Fibroblast of skin of right quadriceps (primary cell): ENCODE measurements at regions not wholly inside any gene's neighbourhood (a gene's known extent, or its start where the extent isn't known, plus 50 kb on each side); places are given as distances from the start of the nearest gene placed in this dataset.
"Not testable (repeated sequence)": the region's sequence is repeated elsewhere in the genome, so short reads cannot be mapped to it uniquely, and the experiment has no call there.

ENCODE experiments used
- DNase-seq: peaks from one replicate; pipeline ENCODE4 v3.0.0-alpha.2; 2013

GRCh38 chr1:59188413-59189213 lies 108.3 kb upstream of the FGGY start:
- DNase-seq = no peak

GRCh38 chr1:59193443-59194093 lies 103.3 kb upstream of the FGGY start:
- DNase-seq = no peak

DNA sequence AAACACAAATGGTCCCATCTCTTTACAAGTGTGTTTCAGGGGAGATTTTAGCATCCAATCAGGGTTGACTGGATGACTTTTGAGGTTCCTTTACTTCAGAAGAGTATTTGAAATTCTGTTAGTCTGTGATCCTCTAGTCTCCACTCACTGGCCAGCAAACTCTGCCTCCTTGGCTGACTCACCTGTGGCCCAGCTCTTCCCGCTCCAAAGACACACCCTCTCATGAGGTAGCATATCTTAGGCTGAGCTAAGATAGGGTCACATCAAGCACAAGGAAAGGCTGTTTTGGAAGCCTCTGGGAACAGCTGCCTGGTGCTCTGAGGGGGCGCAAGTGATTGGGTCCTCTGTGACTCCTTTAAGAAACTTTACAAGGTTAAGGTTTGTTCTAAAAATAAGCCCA lies 102.3 kb upstream of the FGGY start:
- no peak for DNase-seq

- DNase-seq = no peak
Measured at GRCh38 chr1:59195151-59195550, 101.7 kb upstream of the FGGY start.

DNA sequence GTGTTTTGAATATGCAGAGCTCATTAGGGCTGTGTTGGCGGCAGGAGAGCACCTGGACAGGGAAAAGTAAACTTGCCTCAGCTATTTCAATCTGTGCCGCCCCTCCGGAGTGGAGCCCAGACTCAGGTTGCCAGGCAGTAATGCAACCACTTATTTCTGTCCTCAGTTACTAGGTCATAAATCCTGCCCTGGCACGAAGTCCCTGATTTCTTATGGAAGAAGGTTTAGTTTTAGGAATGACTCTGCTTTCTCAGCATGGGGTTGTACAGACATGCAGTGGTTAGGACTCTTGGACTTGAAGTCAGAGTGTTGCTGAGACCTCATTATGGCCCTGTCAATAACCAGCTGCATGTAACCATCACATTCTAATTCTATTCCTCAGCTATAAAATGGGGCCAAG lies 98.3 kb upstream of the FGGY start:
- peak; percentile 32 for DNase-seq

DNA sequence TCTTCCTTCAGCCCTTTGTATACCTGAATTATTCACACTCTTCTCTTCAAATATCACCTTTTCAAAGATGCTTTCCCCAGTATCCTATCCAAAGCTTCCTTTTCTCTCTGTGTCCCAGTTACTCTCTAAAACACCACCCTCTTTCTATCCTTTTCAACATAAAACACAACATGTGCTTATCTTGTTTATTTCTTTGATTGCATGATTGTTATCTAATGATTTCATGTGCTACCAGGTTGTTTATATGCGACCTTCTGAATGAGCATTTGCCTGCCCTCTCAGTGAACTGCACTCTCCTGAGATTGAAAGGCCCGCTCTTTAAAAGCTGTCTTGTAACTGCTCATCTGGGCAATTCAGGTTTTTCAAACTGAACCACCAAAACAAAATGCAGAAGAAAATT lies 97.7 kb upstream of the FGGY start:
- no peak for DNase-seq

- no peak for DNase-seq
Measured at GRCh38 chr1:59199719-59200376, 97.0 kb upstream of the FGGY start.

DNA sequence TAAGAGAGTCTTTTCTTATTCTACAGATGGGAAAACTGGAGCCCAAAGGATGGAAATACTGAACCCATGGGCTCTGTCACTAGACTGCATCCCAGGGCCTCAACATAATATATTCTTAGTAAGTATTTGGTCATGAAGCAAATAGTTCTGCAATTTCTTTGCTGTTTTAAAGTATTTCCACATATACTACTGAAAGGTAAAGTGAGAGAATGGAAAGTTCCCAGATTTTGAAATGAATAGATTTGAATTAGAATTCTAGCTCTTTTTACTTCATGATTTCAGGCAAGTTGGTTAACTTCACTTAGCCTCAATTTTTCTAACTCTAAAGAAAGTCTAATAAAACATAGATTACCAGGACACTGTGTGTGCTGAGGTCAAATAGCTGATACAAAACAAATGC lies 95.6 kb upstream of the FGGY start:
- DNase-seq = no peak

DNA sequence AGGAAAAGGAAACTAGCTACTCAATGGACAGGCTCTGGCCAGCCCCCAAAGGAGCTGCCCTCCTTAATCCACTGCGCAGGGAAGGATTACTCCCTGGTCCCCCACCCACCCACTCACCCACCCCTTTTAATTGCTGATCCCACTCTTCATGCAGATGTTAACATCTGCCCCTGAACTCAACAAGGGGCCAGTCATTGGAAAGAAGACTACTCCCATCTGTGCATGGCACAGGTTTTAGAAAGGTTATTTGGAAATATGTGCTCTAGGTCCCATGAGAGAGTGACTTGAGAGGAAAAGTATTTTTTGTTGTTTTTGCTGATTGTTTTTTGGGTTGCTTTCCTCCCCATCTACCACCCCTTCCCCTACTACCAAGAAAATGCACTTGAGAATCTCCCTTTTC lies 94.4 kb upstream of the FGGY start:
- DNase-seq = no peak

- no peak for DNase-seq
Measured at GRCh38 chr1:59204001-59204400, 92.9 kb upstream of the FGGY start.

- DNase-seq = not testable (repeated sequence)
Measured at GRCh38 chr1:59206616-59207015, 90.3 kb upstream of the FGGY start.

GRCh38 chr1:59210430-59210829 lies 86.5 kb upstream of the FGGY start:
- DNase-seq = not testable (repeated sequence)

GRCh38 chr1:59212706-59213105 lies 84.2 kb upstream of the FGGY start:
- no peak for DNase-seq

DNA sequence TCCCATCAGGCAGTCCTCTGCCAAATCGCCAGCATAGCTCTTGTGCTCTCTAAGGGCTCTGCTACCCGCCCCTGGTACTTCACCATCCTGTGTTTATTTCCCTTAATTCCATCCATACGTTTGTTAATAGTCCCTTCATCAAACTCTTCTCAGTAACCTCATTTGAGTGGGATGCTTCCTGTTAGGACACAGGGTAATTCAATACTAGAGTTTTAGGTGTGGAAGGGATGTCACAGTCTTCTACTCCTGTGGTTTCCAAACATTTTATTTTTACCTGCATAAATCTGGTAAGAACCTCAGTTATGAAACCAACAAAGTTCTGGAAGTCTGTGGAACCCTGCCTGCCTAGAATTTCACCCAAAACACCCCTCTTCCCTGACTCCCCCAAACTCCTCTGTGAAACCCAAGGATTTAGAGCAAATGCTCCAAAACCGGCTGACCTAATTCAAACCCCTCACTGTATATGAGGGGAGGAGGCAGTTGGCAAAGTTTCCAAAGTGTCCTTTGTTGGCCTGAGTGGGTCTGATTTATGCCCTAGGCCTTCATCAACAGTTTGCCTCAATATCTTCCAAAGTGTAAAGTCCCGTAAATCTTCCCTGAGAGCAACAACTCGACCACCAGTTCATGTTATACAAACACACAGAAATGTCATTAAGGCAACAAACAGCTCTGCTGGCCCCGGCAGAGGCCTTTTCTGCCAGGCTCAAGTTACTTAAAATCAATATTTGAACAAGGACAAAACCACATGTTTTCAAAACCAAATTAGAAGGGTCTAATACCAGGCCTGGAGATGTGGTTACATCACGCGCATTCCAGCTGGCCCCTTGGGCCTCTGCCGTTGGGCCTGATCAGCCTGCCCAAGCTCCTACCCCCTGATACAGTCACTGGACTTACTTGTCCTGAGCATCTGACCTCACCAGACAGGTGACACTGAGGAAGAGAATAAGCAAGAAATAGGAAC lies 82.4 kb upstream of the FGGY start:
- DNase-seq = peak; percentile 27

DNA sequence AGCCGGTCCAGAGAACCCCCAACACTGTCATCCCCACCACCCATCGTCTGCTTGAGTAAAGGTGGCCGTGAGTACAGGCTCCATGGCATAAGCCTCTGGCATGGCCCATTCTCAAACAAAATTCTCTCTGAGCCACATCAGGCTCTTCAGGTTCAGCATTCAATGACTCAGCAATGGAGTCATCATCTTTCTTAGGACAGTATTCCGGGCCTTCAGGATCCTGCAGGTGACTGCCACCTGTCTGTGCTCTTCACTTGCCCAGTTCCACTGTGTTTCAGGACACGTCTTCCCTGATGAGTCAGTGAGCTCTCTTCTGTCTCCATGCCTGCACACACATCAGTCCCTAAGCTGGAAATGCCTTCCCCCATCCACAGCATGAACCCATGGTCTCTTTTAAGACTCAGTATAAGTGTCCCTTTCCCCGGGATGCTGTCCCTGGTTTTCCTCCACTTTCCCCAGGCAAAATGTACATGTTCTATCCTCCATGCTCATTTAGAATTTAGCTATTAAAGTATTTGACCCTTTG lies 81.1 kb upstream of the FGGY start:
- no peak for DNase-seq

- DNase-seq = not testable (repeated sequence)
Measured at GRCh38 chr1:59217439-59217838, 79.5 kb upstream of the FGGY start.

DNA sequence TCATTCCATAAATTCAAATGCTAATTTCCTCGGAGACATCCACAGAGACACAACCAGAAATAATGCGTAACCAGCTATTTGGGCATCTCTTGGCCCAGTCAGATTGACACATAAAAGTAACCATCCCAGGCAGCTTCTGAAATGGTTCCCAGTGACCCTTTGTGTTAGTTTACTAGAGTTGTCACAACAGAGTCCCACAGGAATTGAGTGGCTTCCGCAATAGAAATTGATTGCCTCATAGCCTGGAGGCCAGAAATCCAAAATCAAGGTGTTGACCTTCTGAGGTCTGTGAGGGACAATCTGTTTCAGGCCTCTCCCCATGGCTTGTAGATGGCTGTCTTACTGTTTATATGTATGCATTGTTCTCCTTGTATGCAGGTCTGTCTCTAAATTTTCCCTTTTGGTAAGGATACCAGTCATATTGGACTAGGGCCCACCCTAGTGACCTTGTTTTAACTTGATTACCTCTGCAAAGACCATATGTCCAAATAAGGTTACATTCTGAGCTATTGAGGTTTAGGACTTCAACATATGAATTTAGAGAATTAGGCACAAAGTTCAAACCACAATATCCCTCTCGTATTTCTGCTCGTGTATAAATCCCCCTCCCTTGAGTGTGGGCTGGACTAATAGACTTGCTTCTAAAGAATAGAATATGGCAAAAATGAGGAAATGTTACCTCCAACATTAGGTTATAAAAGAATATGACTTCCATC lies 78.2 kb upstream of the FGGY start:
- peak; percentile 50 for DNase-seq

GRCh38 chr1:59219916-59220315 lies 77.0 kb upstream of the FGGY start:
- DNase-seq = no peak

- no peak for DNase-seq
Measured at GRCh38 chr1:59220356-59220755, 76.5 kb upstream of the FGGY start.

- DNase-seq = no peak
Measured at GRCh38 chr1:59223198-59223597, 73.7 kb upstream of the FGGY start.

DNA sequence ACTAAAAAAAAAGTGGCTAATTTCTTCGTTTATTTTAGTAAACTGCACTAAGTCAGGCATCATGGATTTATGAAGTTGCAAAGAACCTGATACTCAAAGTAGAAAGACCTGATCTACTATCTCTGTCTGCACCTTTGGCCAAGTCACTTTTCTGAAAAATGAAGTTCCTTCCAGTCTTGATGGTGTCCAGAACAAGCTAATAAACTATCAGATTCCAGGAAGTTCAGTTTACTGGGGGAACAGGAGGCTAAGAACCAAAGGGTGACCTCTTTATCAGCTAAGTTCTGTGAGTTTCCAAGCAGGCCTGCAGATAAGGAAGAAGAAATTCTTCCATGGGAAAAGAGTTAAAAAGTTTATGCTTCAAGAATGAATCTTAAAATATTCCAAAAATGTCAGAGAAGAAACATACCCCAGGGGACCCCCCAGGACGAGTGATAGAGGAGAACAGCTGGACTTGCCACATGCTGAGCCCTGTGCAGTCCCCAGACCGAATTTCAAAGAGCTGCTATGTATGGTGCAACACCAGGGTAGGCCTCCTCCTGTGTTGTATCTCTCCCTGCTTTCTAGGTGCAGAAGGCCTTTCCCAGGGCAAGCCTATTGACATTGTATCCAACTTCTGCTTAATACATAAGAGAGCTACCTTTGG lies 72.8 kb upstream of the FGGY start:
- no peak for DNase-seq
